OCI-LY7 (cell line): ENCODE measurements at regions not wholly inside any gene's neighbourhood (a gene's known extent, or its start where the extent isn't known, plus 50 kb on each side); places are given as distances from the start of the nearest gene placed in this dataset.

Experiments
- BruUV-seq: library from RNA; stranded (reverse); fragments of 400-500 nt; replicated peaks from 2 replicates; lab custom pipeline; 2021; lab: Mats Ljungman, UMichigan
- CTCF ChIA-PET: fragments of 300-600 bp; sonication (Branson Sonifier 250); formaldehyde crosslinking; loops from one replicate; lab custom pipeline; 2022; ENCODE audit warnings: antibody characterized with exemption; ENCODE audit not compliant: unreplicated experiment; lab: Charles Lee
- POLR2A ChIA-PET: fragments of 300-600 bp; sonication (Branson Sonifier 250); formaldehyde crosslinking; loops from one replicate; lab custom pipeline; 2022; ENCODE audit warnings: antibody characterized with exemption; lab: Charles Lee
- DNase-seq: peaks from one replicate; pipeline ENCODE4 v3.0.0-alpha.2; 2015; ENCODE audit warnings: low spot score
- H2AFZ ChIP-seq: fragments of 200-600 bp; sonication (generic), shearing (Covaris generic); 2 replicates; pipeline ENCODE4 v1.6.1; 2014; ENCODE audit warnings: mild to moderate bottlenecking, antibody characterized with exemption, low read length, moderate library complexity
- H3K27ac ChIP-seq: fragments of 200-600 bp; sonication (generic); 2 replicates; pipeline ENCODE4 v1.5.1; 2014; ENCODE audit warnings: mixed run types, low read depth, mild to moderate bottlenecking, moderate library complexity, low read length, inconsistent platforms; ENCODE audit not compliant: poor library complexity, severe bottlenecking
- H3K36me3 ChIP-seq: fragments of 200-600 bp; sonication (generic); 2 replicates; pipeline ENCODE4 v1.6.1; 2014; ENCODE audit warnings: mild to moderate bottlenecking, antibody characterized with exemption, low read length, moderate library complexity, mixed read lengths; ENCODE audit not compliant: insufficient read depth
- H3K4me1 ChIP-seq: fragments of 200-600 bp; sonication (generic); 2 replicates; pipeline ENCODE4 v1.5.1; 2014; ENCODE audit warnings: mild to moderate bottlenecking, low read length; ENCODE audit not compliant: insufficient read depth, poor library complexity, severe bottlenecking
- H3K4me2 ChIP-seq: fragments of 200-600 bp; sonication (generic); 2 replicates; pipeline ENCODE4 v1.6.1; 2014; ENCODE audit warnings: mild to moderate bottlenecking, low read length
- H3K4me3 ChIP-seq: fragments of 200-600 bp; sonication (generic); 2 replicates; pipeline ENCODE4 v1.5.1; 2014; ENCODE audit warnings: mild to moderate bottlenecking, low read depth, low read length; ENCODE audit not compliant: poor library complexity, severe bottlenecking
- H3K79me2 ChIP-seq: fragments of 200-600 bp; sonication (generic); 2 replicates; pipeline ENCODE4 v1.6.1; 2016; ENCODE audit warnings: low read depth, mild to moderate bottlenecking, low read length, moderate library complexity, mixed read lengths; ENCODE audit not compliant: insufficient read depth
- H3K9me2 ChIP-seq: fragments of 200-600 bp; sonication (generic); 2 replicates; pipeline ENCODE4 v1.6.1; 2016; ENCODE audit warnings: mild to moderate bottlenecking, low read length, mixed read lengths; ENCODE audit not compliant: insufficient read depth
- H3K9me3 ChIP-seq: fragments of 200-600 bp; sonication (generic); 2 replicates; pipeline ENCODE4 v1.6.1; 2014; ENCODE audit warnings: mild to moderate bottlenecking, mixed run types, low read length, mixed read lengths
- H4K20me1 ChIP-seq: fragments of 200-600 bp; sonication (generic); 2 replicates; pipeline ENCODE4 v1.6.1; 2014; ENCODE audit warnings: mild to moderate bottlenecking, antibody characterized with exemption, low read length, moderate library complexity, mixed read lengths; ENCODE audit not compliant: insufficient read depth
- CTCF ChIP-seq: fragments of 200-600 bp; sonication (generic); conservative IDR thresholded peaks from 2 replicates; pipeline ENCODE4 v1.5.1; 2014; ENCODE audit warnings: mild to moderate bottlenecking, antibody characterized with exemption, low read length, moderate library complexity, mixed read lengths
- EZH2phosphoT487 ChIP-seq: fragments of 200-600 bp; sonication (generic); IDR thresholded peaks from 2 replicates; pipeline ENCODE4 v1.6.1; 2018; ENCODE audit warnings: low read depth, borderline replicate concordance, mild to moderate bottlenecking, mixed run types, antibody characterized with exemption, low read length, moderate library complexity, mixed read lengths
- intact Hi-C: fragments of 100-400 bp; cut with micrococcal nuclease; formaldehyde crosslinking; loops from one replicate; pipeline ENCODE4 v1.10.0; 2022; ENCODE audit not compliant: unreplicated experiment

DNA sequence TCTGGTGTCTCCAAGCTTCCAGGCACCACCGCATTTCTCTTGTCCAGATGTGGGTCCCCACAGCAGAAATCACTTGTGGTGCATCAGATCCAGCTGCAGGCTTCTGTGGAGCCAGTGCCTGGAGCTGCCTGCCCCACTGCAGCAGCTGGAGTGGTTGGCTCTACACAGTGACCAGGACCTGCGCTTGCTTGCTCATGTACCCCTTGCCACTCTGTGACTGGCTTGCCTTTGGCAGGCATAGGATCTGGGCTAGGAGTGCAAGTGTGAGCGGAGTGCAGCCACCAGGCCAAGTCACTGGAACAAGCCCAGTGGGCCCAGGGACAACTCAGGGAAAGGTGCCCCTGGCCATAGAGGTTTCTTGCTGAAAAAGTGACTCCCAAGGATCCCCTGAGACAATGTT is 1400.0 kb upstream of the ALCAM start:
- DNase-seq: no peak
- intact Hi-C loops: no loop called here
- Histone ChIP-seq H3K4me1 (no peaks in the 10 kb centered on the region), H3K27ac (no peak overlapping the region), H3K79me2 (no peaks in the 10 kb centered on the region), H3K9me2 (no peaks in the 10 kb centered on the region), H3K9me3 (no peaks in the 10 kb centered on the region), H4K20me1 (no peaks in the 10 kb centered on the region), H3K36me3 (no peaks in the 10 kb centered on the region), H3K4me3 (no peak overlapping the region), H2AFZ (no peak overlapping the region), H3K4me2 (no peak overlapping the region)
- no TSS peak for BruUV-seq
- ChIA-PET POLR2A (no interaction called here), CTCF (no interaction called here)
- TF ChIP-seq EZH2phosphoT487 (no peak), CTCF (no peak)

GRCh38 chr3:103968131-103968530 is 1398.6 kb upstream of the ALCAM start:
- intact Hi-C loops: no loop called here
- H3K27ac ChIP-seq: no peak overlapping the region
- no peak overlapping the region for H2AFZ ChIP-seq
- H3K4me1 ChIP-seq: no peaks in the 10 kb centered on the region
- no peaks in the 10 kb centered on the region for H3K9me2 ChIP-seq
- H3K79me2 ChIP-seq: no peaks in the 10 kb centered on the region
- no peak overlapping the region for H3K4me3 ChIP-seq
- no peaks in the 10 kb centered on the region for H3K9me3 ChIP-seq
- POLR2A ChIA-PET: interaction anchor here (0.7 kb wide), 1 partner anchor 44 kb away, joined by 3 read pairs; no protein-coding TSS in a partner anchor
- DNase-seq: no peak
- CTCF ChIA-PET: no interaction called here
- no peaks in the 10 kb centered on the region for H3K36me3 ChIP-seq
- no peak for TF ChIP-seq EZH2phosphoT487
- TF ChIP-seq CTCF: no peak
- H4K20me1 ChIP-seq: no peaks in the 10 kb centered on the region
- BruUV-seq: no TSS peak
- no peak overlapping the region for H3K4me2 ChIP-seq

DNA sequence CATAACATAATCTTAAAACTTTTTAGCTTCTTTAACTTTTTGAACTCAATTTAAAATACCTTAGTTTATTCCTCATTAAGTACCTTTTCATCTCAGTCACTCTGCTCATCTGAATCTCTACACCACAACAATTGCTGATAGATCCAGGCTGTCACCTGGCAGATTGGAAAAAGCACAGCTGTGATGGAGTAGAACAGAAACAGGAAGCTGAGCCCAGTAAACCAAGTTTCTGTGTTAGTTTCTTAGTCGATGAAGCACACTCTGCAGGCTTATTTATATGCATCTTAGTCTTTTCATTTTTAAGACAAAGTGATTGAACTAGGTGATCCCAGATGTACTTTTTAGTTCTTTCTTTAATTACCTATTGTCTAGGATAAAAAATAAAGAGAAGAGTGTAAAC is 1398.0 kb upstream of the ALCAM start:
- no peak overlapping the region for H3K27ac ChIP-seq
- ChIA-PET POLR2A (no interaction called here), CTCF (no interaction called here)
- BruUV-seq: no TSS peak
- no peak overlapping the region for H3K4me2 ChIP-seq
- TF ChIP-seq EZH2phosphoT487: no peak
- no peaks in the 10 kb centered on the region for H4K20me1 ChIP-seq
- intact Hi-C loops: no loop called here
- no peak overlapping the region for H2AFZ ChIP-seq
- no peaks in the 10 kb centered on the region for H3K9me2 ChIP-seq
- no peak for DNase-seq
- H3K79me2 ChIP-seq: no peaks in the 10 kb centered on the region
- no peak overlapping the region for H3K4me3 ChIP-seq
- H3K36me3 ChIP-seq: no peaks in the 10 kb centered on the region
- H3K4me1 ChIP-seq: no peaks in the 10 kb centered on the region
- no peaks in the 10 kb centered on the region for H3K9me3 ChIP-seq
